HG03139 (cell line): ENCODE measurements at regions not wholly inside any gene's neighbourhood (a gene's known extent, or its start where the extent isn't known, plus 50 kb on each side); places are given as distances from the start of the nearest gene placed in this dataset.
"Not testable (repeated sequence)": the region's sequence is repeated elsewhere in the genome, so short reads cannot be mapped to it uniquely, and the experiment has no call there.

ENCODE experiments used
- ATAC-seq: cut with Tn5 transposase; IDR thresholded peaks from one replicate; pipeline ENCODE4 v1.9.1; 2021; ENCODE audit not compliant: unreplicated experiment

DNA sequence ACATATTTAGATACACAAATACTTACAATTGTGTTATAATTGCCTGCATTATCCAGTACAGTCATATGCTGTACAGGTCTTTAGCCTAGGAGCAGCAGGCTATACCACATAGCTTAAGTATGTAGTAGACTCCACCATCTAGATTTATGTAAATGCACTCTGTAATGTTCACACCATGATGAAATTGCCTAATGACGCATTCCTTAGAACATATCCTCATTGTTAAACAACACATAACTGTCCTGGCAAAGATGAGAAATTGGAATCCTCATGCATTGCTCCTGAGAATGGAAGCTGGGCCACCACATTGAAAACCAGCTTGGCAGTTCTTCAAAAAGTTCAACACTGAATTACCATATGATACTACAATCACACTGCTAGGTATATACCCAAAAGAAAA lies 1002.8 kb upstream of the CELF2 start:
- ATAC-seq: no peak

DNA sequence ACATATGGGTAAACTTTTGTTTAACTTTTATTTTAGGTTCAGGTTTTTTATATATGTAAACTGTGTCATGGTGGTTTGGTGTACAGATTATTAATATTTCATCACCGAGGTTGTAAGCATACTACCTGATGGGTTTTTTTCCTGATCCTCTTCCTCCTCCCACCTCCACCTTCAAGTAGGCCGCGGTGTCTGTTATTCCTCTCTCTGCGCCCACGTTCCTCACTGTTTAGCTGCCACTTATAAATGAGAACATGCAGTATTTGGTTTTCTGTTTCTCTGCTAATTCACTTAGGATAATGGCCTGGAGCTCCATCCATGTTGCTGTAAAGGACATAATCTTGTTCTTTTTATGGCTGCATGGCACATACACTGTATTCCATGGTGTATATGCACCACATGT lies 1000.0 kb upstream of the CELF2 start:
- no peak for ATAC-seq

DNA sequence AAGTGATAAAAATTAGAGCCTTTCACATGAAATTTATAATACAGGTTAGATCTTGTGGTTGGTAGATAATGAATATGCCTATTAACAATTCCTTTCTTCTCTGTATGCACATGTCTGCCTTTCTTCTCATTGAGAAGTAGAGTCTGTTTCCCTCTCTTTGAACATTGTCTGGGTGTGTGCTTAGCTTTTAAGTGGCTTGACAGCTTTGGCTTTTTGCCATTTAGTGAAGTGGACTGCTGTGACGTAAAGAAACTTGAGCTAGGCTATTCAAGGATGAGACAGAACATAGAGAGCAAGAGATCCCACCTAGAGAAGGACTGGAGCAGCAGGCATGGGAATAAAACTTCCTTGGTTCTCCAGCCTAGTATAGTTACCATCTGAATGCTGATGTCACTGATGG lies 996.7 kb upstream of the CELF2 start:
- no peak for ATAC-seq

DNA sequence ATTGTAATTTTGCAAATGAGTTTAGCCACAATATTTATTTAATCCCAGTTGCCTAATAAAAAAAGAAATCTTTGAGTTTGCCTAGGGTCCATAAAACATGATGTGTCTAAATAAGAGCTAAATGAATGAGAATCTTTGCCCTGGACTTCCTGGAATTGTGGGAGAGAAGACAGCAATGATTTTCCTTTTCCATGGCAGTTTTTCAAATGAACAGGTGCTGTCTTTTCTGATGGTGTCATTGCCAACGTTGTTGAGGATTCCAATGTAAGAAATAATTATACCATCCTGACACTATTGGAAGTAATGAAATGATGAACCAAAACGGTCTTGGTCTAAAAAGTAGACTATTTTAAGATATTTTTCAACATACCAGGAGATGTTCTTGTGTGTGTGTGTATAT lies 984.7 kb upstream of the CELF2 start:
- no peak for ATAC-seq

DNA sequence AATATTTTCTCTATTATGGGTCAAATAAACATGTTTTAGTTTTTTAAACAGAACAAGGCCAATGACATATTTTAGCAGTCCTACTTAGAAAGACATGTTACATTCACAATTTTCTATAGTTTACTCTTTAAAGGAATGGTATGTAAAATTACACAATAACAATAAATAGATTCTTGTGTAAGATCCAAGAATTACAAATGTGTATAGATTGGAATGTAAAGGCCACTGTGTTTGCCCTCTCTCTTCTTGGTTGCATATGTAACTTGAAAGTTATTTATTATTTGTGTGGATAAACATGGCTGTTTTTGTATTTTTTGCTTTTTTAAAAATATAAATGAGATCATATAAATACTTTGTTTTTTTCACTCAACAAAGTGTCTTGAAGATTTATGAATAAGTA lies 979.3 kb upstream of the CELF2 start:
- ATAC-seq: no peak

DNA sequence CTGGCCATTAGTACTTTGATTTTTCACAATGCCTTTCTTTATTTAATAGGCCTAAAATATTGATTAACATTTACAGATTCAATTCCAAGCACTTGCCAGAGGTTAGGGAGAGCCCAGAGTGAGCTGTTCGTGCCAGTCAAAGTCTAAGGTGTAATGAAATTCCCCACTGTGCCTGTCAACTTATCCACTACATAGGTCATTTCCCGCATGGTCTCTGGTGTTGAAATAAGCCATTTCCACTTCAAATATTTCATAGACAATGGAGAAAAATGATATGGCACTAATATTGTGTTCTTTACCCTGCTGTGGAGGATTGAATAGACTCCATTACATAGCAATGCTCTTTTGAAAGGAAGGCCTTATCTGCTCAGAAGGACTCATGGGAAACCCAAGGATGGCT lies 978.1 kb upstream of the CELF2 start:
- no peak for ATAC-seq

DNA sequence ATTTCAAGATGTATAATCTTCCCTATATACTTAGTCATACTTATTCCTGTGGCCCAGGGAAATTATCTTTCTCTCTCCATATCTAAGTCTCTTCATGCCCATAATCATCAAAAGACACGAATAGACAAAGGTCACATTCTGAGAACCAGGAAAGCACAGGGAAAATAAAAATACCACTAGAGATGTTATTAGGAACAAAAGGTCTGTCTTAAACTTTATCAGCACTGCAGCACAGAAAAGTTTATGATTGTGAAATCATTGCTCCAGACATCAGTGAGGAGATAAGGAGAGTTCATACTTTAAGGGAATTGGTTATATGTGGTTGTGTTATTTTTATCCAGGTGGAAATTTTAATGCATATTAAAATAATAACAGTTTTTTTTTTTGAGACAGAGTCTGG lies 974.6 kb upstream of the CELF2 start:
- ATAC-seq: no peak

DNA sequence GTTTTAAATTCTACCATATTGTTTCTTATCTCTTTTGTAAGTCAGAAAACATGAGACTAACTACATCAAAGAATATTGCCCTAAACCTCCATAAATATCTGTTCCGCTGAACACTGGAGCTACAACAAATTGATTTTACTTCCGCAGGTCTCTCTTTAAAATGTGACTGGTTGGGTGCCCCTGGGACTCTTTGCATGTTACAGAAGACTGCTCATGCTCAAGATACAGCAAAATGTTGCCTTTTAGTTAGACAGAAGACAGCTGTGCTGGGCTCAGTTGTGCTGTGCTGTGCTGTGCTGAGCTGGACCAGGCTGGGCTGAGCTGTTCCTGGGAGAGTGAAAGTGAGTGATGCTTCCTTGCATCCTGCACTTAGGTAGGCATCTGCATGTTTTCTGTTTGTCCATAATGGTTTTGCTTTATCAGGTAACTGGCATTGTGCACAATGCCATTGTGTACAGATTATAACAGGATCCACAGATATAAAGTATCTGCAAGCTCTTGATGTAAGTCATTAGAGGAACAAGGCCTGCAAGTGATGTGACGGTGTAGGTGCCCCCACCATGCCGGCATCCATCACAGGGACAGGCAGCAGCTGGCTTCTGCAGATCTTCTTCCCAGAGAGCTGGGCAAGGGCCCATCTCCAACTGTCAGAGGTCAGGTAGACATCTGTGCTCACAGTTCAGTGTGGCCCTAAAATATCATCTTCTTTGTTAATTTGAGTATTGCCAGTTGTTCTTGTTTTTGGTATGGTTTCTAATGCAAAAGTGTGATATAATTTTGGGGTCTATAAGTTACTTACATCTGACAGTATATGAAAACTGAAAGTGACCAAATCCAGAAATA lies 972.5 kb upstream of the CELF2 start:
- ATAC-seq: no peak

DNA sequence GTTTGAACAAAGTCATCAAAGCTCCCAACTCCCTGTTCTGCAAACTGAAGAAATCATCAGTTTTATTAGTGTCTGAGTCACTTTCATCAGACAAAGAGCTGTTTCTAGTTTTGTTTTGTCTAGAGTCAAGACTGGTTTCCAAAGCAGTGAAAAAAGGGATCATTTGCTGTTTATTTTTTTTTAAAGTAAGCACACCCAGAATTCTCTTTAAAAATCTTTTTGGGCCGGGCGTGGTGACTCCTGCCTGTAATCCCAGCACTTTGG lies 972.0 kb upstream of the CELF2 start:
- no peak for ATAC-seq

DNA sequence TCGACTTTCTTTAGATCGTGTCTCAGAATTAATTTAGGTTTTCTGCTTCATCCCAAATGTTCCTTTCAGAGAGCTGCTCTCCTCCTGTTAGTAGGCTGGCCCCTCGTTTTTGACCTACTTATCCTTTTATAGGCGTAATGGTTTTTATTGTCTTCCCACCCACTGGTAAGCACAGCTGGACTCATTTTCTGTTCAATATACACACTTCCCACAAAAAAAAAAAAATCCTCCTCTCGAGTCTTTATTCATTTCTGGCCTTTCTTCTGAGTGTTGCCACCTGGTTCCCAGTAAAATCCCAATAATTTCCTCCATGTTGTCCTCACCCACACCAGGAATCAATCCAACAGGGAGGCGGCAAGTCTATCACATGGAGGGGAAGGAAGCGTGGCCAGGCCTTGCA lies 970.2 kb upstream of the CELF2 start:
- ATAC-seq: no peak

DNA sequence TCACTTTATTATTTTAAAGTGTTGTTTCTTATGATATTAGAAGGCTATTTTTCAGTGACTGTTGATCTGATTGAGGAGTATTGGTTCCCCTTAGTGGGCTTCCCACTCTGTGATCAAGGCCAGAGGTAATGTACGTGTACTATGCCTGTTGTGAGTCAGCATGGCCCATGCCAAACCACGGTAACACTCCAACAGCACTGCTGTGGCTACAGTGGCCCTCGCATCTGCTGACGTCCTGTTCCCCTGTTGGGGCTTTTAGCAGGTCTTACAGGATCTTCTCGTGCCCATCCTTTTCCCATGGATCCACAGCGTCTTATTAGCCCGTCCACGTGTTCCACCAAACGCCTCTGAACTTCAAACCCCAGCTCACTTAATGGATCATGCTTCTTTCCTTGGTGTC lies 964.6 kb upstream of the CELF2 start:
- no peak for ATAC-seq

DNA sequence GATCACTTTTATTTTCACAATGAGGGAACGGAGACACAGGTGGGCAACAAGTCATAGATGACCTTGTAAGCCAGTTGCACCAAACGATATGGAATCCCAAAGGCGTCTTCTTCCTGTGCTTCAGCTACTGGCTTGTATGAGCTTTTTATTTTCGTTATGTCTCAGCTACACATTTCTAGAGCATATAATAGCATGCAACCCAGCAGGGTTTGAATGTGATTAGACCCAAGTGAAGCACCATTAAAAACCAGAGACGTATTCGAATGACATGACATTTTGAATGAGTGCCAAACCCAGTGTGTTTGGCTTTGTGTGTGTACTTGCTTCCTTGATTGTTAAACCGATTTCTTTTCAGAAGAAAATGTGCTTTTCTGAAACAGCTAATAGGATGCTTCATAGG lies 963.2 kb upstream of the CELF2 start:
- ATAC-seq: no peak

DNA sequence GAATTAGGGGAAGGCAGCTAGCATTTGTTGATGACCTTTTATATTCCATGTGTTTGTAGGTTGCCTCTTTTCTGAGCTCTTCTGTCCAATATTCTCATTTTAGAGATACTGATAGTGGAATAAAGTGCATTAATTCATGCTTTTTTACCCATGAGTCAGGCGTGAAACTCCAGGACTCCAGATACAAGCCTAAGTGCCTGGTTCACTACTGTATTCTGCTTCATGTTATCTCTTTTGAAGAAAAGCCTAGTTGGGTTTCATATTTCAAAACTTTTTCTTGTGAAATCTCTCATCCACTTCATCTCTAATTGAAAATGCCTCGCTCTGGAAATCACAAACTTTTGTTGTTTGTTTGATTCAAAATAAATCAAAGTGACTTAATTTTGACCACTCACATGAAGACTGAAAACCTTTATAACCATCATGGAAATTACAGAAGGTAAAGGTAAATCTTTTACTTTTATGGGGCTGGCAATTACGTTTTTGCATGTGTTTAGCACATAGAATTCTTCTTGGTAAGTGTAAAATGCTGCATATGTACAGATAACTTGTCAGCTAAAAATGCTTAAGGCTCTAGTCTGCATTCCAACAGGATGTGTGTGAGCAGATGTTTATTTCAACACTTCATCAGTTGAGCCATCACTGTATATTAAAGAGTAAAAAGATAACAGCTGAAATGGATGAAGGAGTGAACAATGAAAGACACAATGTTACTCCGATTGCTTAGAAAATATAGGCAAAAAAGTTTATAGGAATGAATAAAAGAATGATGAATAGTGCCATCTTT lies 961.8 kb upstream of the CELF2 start:
- ATAC-seq: no peak

DNA sequence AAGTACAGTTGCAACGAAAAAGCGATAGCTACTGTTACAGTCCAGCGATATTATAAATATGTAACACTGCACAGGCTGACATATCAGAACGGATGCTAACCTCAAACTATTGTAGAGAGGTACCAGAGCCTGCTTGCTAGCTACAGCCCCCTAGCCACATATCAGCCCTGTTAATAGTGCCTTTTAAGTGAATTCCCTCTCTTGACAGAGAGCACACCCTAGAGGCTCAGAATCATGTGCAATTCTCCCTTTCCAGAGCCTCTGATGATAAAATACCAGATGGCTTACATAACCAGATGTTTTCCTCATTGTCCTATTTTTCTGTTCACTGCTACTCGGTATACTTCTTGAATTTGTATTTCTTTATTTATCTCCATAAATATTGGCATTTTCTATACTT lies 960.7 kb upstream of the CELF2 start:
- no peak for ATAC-seq

DNA sequence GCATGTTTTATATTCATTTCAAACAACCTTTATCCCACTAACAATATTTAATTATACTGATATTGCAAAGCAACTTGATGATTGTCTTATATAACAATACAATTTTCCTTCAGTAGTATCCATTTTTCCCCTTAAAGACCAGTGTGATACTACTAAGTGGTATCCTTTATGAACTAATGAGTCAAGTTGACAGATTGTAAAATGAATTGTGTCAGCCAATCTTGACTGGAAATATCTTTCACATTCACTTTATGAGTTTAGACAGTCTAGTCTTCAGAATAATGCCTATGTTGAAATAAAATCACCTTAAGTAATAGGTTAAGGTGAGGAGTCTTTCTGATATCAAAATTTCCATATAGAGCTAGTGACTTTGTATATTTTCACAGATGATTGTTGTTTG lies 950.0 kb upstream of the CELF2 start:
- ATAC-seq: no peak

DNA sequence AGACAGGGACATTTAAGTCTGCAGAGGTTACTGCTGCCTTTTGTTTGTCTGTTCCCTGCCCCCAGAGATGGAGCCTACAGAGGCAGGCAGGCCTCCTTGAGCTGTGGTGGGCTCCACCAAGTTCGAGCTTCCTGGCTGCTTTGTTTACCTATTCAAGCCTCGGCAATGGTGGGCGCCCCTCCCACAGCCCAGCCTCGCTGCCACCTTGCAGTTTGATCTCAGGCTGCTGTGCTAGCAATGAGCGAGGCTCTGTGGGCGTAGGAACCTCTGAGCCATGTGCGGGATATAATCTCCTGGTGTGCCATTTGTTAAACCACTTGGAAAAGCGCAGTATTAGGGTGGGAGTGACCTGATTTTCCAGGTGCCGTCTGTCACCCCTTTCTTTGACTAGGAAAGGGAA lies 942.8 kb upstream of the CELF2 start:
- ATAC-seq: not testable (repeated sequence)

DNA sequence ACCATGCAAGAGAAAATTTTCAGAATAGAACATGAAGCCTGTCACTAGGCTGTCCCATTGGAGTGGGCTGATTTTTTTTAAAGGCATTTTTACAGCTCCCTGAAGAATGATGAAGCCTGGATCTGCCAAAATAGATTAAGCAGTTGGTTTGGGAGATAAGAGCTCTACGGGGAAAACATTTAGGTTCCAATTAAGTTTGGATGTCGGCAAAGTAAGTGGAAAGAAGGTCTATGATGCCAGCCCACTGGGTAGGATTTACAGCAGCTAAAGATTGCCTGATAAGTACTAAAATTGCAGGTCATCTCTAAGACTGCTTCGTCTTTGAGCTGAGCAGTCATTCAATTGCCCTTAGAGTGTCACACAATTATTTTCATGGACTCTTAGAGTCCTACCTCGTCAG lies 939.2 kb upstream of the CELF2 start:
- no peak for ATAC-seq

DNA sequence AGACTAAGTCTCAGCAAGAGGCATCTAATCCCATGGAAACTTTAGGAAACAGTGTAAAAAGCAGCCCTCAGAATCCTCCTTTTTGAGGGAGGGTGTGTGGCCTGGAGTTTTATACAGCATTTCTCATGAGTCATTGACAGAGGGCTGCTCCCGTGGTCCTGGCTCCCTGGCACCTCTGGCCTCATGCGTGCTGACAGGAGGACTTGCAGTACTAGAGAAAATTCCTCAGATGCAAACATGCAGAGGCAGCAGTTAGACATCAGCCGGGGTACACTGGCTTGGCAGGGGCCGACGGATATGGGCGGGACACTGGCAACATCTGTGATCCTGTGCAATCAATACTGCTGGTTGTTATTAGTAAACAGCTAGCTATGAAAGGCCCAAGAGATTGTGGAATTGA lies 925.1 kb upstream of the CELF2 start:
- ATAC-seq: no peak

DNA sequence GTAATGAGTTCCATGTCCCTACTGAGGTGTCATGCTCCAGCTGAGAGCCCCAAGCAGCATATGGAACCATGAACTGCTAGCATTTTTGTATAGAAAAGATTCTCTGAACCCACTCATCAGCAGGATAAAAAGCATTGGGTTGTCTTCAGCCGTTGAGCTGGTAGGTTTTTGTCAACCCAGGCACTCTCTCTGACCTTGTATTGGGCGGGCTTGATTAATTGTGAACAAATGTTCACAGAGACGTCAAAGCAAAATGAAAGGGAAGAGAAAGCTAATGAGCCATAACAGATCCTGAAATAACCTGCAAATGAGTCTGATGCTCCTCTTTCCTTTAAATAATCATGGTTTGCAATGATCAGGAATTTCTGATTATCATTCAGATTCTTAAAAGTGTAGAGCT lies 924.7 kb upstream of the CELF2 start:
- ATAC-seq: no peak

DNA sequence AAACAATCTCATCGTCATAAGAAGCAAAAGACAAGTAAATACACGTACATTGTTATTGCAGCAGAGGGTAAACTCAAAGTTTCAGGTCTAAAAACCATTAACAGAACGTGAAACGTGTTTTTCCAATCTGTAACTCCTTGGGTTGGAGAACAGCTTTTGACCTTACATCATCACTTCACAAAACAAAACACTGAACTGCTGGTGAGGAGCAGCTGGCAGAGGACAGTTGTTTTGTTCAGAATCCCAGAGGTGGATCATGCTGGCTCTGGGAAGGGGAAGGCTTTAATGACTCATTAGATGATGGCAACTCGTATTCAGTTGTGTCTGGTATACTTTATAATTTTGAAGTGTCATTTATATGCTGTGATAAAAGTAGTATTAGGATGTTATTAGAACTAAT lies 923.0 kb upstream of the CELF2 start:
- ATAC-seq: no peak

DNA sequence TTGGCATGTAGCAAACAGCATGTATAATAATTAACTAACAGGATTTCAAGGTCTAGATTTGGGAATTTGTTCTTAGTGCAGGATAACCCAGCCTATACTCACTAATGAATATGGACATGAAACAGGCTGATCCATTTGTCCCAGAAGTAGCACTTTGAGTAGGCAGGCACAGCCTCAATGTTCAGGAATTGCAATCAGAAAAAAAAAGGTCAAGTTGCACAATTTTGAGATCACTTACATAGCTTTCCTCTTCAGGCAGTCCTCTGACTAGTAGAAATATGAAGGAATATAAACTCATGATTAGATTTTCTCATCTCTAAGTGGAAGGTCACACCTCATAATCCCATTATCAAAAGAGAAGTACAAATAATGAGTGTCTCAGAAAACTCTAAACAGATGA lies 921.4 kb upstream of the CELF2 start:
- ATAC-seq: no peak

DNA sequence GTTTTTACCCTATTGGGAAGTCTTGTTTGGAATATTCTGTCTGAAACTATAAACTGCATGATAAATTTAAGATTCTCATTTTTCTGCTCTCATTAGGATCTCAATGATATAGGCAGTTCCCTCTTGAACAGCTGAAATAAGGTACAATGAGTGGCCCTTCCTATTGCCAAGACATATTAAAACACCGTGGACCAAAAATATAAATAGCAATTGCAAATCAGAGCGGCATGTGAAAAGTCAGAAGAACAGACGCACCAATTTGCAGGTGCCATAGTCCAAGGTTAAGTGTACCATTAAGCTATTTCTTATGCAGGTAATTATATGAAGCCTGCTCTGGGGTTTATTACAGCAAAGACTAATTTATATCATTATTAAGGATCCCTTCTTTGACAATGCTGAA lies 920.8 kb upstream of the CELF2 start:
- no peak for ATAC-seq

DNA sequence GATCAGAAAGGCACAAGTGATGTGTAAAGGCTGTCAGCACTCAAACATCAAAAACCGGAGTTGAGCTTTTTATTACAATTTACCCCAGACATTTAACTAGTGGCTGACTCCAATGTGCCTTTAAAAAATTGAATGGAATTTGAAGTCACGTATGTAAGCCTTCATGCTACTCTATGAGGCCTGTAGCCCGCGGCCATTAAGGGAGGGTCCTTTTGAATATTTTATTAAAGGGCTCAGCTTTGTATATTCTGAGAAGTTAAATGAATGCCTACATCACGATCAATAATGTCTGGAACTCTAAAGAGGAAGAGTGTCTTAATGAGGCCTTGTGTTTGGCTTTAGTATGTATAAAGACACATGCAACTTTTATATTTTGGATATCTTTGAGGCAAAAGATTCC lies 916.6 kb upstream of the CELF2 start:
- no peak for ATAC-seq
